Astrocyte (in vitro differentiated cells and primary cell): ENCODE measurements at regions not wholly inside any gene's neighbourhood (a gene's known extent, or its start where the extent isn't known, plus 50 kb on each side); places are given as distances from the start of the nearest gene placed in this dataset.

Experiments used
- EZH2 ChIP-seq: IDR thresholded peaks from 2 replicates; pipeline ENCODE4 v1.6.1; 2012; ENCODE audit warnings: mild to moderate bottlenecking, low read length, inconsistent platforms; ENCODE audit not compliant: insufficient read depth
- TF ChIP-seq, protein P1 (sequence below): IDR thresholded peaks from 2 replicates; pipeline ENCODE4 v1.5.1; 2011; ENCODE audit warnings: low read depth, mild to moderate bottlenecking, inconsistent platforms, low read length, moderate library complexity; ENCODE audit not compliant: insufficient read depth

- TF ChIP-seq, protein P1, sequence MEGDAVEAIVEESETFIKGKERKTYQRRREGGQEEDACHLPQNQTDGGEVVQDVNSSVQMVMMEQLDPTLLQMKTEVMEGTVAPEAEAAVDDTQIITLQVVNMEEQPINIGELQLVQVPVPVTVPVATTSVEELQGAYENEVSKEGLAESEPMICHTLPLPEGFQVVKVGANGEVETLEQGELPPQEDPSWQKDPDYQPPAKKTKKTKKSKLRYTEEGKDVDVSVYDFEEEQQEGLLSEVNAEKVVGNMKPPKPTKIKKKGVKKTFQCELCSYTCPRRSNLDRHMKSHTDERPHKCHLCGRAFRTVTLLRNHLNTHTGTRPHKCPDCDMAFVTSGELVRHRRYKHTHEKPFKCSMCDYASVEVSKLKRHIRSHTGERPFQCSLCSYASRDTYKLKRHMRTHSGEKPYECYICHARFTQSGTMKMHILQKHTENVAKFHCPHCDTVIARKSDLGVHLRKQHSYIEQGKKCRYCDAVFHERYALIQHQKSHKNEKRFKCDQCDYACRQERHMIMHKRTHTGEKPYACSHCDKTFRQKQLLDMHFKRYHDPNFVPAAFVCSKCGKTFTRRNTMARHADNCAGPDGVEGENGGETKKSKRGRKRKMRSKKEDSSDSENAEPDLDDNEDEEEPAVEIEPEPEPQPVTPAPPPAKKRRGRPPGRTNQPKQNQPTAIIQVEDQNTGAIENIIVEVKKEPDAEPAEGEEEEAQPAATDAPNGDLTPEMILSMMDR: no peak
- no peak for TF ChIP-seq EZH2
Measured at GRCh38 chr3:36011791-36012190, 368.5 kb upstream of the STAC start.
